ENCODE measurements at regions not wholly inside any gene's neighbourhood (a gene's known extent, or its start where the extent isn't known, plus 50 kb on each side); places are given as distances from the start of the nearest gene placed in this dataset.

GRCh38 chr3:55165278-55165677, 237.4 kb upstream of the LRTM1 start:
- POLR2A ChIA-PET (ENCODE audit: unreplicated experiment) = no interaction called here
- peaks cover 25% of the 10 kb centered on the region for H3K4me1 ChIP-seq (ENCODE audit: insufficient read depth, low read length)
- DNase-seq = no peak
- no peak for ATAC-seq
- H3K4me3 ChIP-seq (ENCODE audit: low read length) = no peak overlapping the region
- H3K79me2 ChIP-seq (ENCODE audit: low read length) = no peaks in the 10 kb centered on the region
- no peak overlapping the region for H3K9ac ChIP-seq (ENCODE audit: low read length)
- no peak overlapping the region for H2AFZ ChIP-seq (ENCODE audit: low read length)
- H3K4me2 ChIP-seq (ENCODE audit: low read length) = no peak overlapping the region
- H3K9me3 ChIP-seq (ENCODE audit: low read length) = no peaks in the 10 kb centered on the region
- no peaks in the 10 kb centered on the region for H3K36me3 ChIP-seq (ENCODE audit: low read depth, low read length)
- intact Hi-C loops (cut with micrococcal nuclease) = no loop called here
- TF ChIP-seq CTCF (conservative IDR thresholded peaks at IDR 0.05; ENCODE audit: low read depth, low read length) = no peak
- TF ChIP-seq EZH2phosphoT487 (IDR thresholded peaks at IDR 0.05; ENCODE audit: borderline replicate concordance, low read length) = no peak
- no peak for TF ChIP-seq EZH2 (IDR thresholded peaks at IDR 0.05; ENCODE audit: low read length, unreplicated experiment)
- no peak overlapping the region for H3K27ac ChIP-seq (ENCODE audit: low read length)
- H4K20me1 ChIP-seq (ENCODE audit: low read length) = no peaks in the 10 kb centered on the region
- no peaks in the 10 kb centered on the region for H3K9me2 ChIP-seq (replicated peaks; ENCODE audit: low read length)
- H3F3A ChIP-seq (ENCODE audit: low read length, unreplicated experiment) = no peaks in the 10 kb centered on the region
- BruUV-seq (replicated peaks) = no TSS peak
- CTCF ChIA-PET = no interaction called here
- H3K27me3 ChIP-seq (ENCODE audit: low read length) = no peaks in the 10 kb centered on the region

- Histone ChIP-seq H3K4me1 (ENCODE audit: insufficient read depth, low read length) (peaks cover 24% of the 10 kb centered on the region), H3K27ac (ENCODE audit: low read length) (no peak overlapping the region), H3K9me3 (ENCODE audit: low read length) (no peaks in the 10 kb centered on the region), H3K27me3 (ENCODE audit: low read length) (no peaks in the 10 kb centered on the region), H3F3A (ENCODE audit: low read length, unreplicated experiment) (no peaks in the 10 kb centered on the region), H3K9ac (ENCODE audit: low read length) (no peak overlapping the region), H3K79me2 (ENCODE audit: low read length) (no peaks in the 10 kb centered on the region), H3K4me2 (ENCODE audit: low read length) (no peak overlapping the region), H3K36me3 (ENCODE audit: low read depth, low read length) (no peaks in the 10 kb centered on the region), H3K4me3 (ENCODE audit: low read length) (no peak overlapping the region), H2AFZ (ENCODE audit: low read length) (no peak overlapping the region), H4K20me1 (ENCODE audit: low read length) (no peaks in the 10 kb centered on the region), H3K9me2 (replicated peaks; ENCODE audit: low read length) (no peaks in the 10 kb centered on the region)
- POLR2A ChIA-PET (ENCODE audit: unreplicated experiment) = no interaction called here
- ATAC-seq (no peak), DNase-seq (no peak)
- TF ChIP-seq EZH2 (IDR thresholded peaks at IDR 0.05; ENCODE audit: low read length, unreplicated experiment) = no peak
- BruUV-seq (replicated peaks) = no TSS peak
- intact Hi-C loops (cut with micrococcal nuclease) = no loop called here
- CTCF ChIA-PET = no interaction called here
These were observed 237.0 kb upstream of the LRTM1 start for GRCh38 chr3:55164876-55165275.

- Histone ChIP-seq H3K36me3 (ENCODE audit: low read depth, low read length) (no peaks in the 10 kb centered on the region), H3K4me3 (ENCODE audit: low read length) (no peak overlapping the region), H4K20me1 (ENCODE audit: low read length) (no peaks in the 10 kb centered on the region), H3F3A (ENCODE audit: low read length, unreplicated experiment) (no peaks in the 10 kb centered on the region), H3K9me3 (ENCODE audit: low read length) (no peaks in the 10 kb centered on the region), H3K27ac (ENCODE audit: low read length) (no peak overlapping the region), H3K27me3 (ENCODE audit: low read length) (no peaks in the 10 kb centered on the region), H3K9me2 (replicated peaks; ENCODE audit: low read length) (0 out of 2 replicates have a peak, but pooled peaks cover 4% of the 10 kb centered on the region), H3K4me2 (ENCODE audit: low read length) (no peak overlapping the region), H3K4me1 (ENCODE audit: insufficient read depth, low read length) (peaks cover 28% of the 10 kb centered on the region), H3K9ac (ENCODE audit: low read length) (no peak overlapping the region), H3K79me2 (ENCODE audit: low read length) (no peaks in the 10 kb centered on the region), H2AFZ (ENCODE audit: low read length) (no peak overlapping the region)
- intact Hi-C loops (cut with micrococcal nuclease) = no loop called here
- ATAC-seq (no peak), DNase-seq (no peak)
- no peak for TF ChIP-seq EZH2 (IDR thresholded peaks at IDR 0.05; ENCODE audit: low read length, unreplicated experiment)
- no peak for TF ChIP-seq EZH2phosphoT487 (IDR thresholded peaks at IDR 0.05; ENCODE audit: borderline replicate concordance, low read length)
- TF ChIP-seq CTCF (conservative IDR thresholded peaks at IDR 0.05; ENCODE audit: low read depth, low read length) = no peak
- CTCF ChIA-PET = no interaction called here
- no TSS peak for BruUV-seq (replicated peaks)
- POLR2A ChIA-PET (ENCODE audit: unreplicated experiment) = no interaction called here
These were observed 236.3 kb upstream of the LRTM1 start for GRCh38 chr3:55164191-55164590.

Measured in PC-3 (cell line).